Motor neuron (in vitro differentiated cells): ENCODE measurements at regions not wholly inside any gene's neighbourhood (a gene's known extent, or its start where the extent isn't known, plus 50 kb on each side); places are given as distances from the start of the nearest gene placed in this dataset.

ENCODE experiments used
- ATAC-seq, 8 experiments: fragments of 200-7000 bp; cut with Tn5 transposase; replicated peaks in 6 of 8; 2 replicates each; pipeline ENCODE4 v1.8.0; 2021; ENCODE audit warnings: mild to moderate bottlenecking in 8 of 8, moderate library complexity in 8 of 8
- H3K27ac ChIP-seq, 2 donors: fragments of 250-450 bp; sonication (Bioruptor Pico); 2 replicates each; pipeline ENCODE4 v1.9.0; 2021; ENCODE audit warnings: antibody characterized with exemption in 2 of 2, mild to moderate bottlenecking in 2 of 2, moderate library complexity in 1 of 2
- H3K4me1 ChIP-seq, 2 donors: fragments of 250-450 bp; sonication (Bioruptor Pico); replicated peaks in 1 of 2; 2 replicates each; pipeline ENCODE4 v1.6.1; 2021; ENCODE audit warnings: antibody characterized with exemption in 2 of 2, mild to moderate bottlenecking in 2 of 2, moderate library complexity in 1 of 2
- H3K4me3 ChIP-seq, 5 donors: fragments of 250-450 bp; sonication (Bioruptor Pico); 2 replicates each; pipeline ENCODE4 v1.9.0; 2021; ENCODE audit warnings: antibody characterized with exemption in 5 of 5, mild to moderate bottlenecking in 5 of 5, moderate library complexity in 4 of 5
- WGBS, 10 experiments: fragments of 450-650 bp; shearing (Covaris generic); methylation state at CpG; one replicate each; pipeline ENCODE4 v1.0.0; 2022; 5-methylcytosine and 5-hydroxymethylcytosine counted together
- in situ Hi-C, 9 experiments: fragments of 400-800 bp; cut with MboI; loops; one replicate each; pipeline ENCODE4 v1.15.0; 2021; ENCODE audit warnings: low sequenced_read_pairs in 9 of 9, low pct_unique_long_range_greater_than_20kb in 2 of 9; ENCODE audit not compliant: unreplicated experiment in 9 of 9

GRCh38 chr20:24317224-24317623 lies 152.2 kb upstream of the SYNDIG1 start:
- Histone ChIP-seq H3K4me3 (no peak overlapping the region), H3K4me1 (peaks cover 0 to 6% of the 10 kb centered on the region in 2 donors), H3K27ac (no peak overlapping the region)
- ATAC-seq, result peak in 1 of 8 experiments; percentile 7
- in situ Hi-C loops, result no loop called here
- whole genome bisulfite sequencing, 10 experiments, result 40 to 100% (median 72%) methylated on average over 1 to 5 of the region's 5 CpGs; no CpG with 5 or more reads in 1 of the 10 experiments

DNA sequence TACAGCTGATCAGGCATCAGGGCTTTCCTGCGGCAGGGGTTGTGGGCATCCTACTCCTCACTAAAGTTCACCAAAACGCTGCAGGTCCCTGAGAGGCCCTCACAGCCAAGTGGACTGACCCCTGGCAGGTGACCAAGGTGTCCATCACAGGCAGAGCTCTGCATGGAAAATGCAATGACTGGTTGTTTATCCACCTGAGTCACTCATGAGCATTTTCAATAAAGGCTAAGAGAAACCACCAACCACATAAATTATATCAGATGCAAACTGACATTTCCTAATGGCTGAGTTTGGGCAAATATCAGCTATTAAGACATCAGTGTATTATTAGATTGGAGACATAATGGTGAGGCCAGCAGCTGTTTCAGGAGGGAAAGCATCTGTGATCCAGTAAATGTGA lies 152.7 kb upstream of the SYNDIG1 start:
- WGBS, 10 experiments, result 0% methylated on average over 1 of the region's 2 CpGs; no CpG with 5 or more reads in 9 of the 10 experiments
- Histone ChIP-seq H3K27ac (no peak overlapping the region), H3K4me3 (no peak overlapping the region), H3K4me1 (peaks cover 0 to 1% of the 10 kb centered on the region in 2 donors)
- peak in 5 of 8 experiments; percentile 12 to 66 (median 27) for ATAC-seq
- in situ Hi-C loops, result no loop called here

DNA sequence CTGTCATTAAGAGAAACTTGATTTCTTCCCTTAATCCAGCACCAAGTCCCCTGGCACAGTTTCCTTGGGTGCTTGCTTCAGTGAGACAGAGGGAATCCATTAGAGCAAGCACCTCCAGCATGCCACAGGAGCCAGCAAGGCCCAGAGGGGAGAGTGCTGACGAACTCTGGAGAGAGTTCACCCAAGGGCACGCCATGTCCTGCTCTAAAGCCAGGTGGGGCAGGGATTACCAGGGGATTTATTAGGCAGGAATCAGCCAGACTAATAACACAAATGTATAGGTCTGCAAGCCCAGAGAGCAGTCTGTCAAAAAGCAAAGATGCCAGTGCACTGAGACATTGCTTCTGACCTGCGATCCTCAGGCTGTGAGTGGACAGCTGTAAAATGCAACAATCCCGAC lies 155.4 kb upstream of the SYNDIG1 start:
- WGBS, 10 experiments, result 29 to 100% (median 80%) methylated on average over 1 to 3 of the region's 4 CpGs; no CpG with 5 or more reads in 5 of the 10 experiments
- H3K27ac ChIP-seq, result no peak overlapping the region
- H3K4me1 ChIP-seq, result no peaks in the 10 kb centered on the region
- H3K4me3 ChIP-seq, result no peak overlapping the region
- in situ Hi-C loops, result no loop called here
- no peak for ATAC-seq

- in situ Hi-C loops, result no loop called here
- no peak overlapping the region for H3K4me3 ChIP-seq
- H3K27ac ChIP-seq, result no peak overlapping the region
- 5 to 100% (median 60%) methylated on average over 2 of the region's 2 CpGs; no CpG with 5 or more reads in 1 of the 10 experiments for WGBS, 10 experiments
- peaks cover 0 to under 1% of the 10 kb centered on the region in 2 donors for H3K4me1 ChIP-seq
- ATAC-seq, result no peak
Measured at GRCh38 chr20:24309596-24309995, 159.8 kb upstream of the SYNDIG1 start.

GRCh38 chr20:24305371-24305770 lies 164.1 kb upstream of the SYNDIG1 start:
- Histone ChIP-seq H3K4me3 (no peak overlapping the region), H3K27ac (no peak overlapping the region), H3K4me1 (peaks cover 5% of the 10 kb centered on the region in 2 donors)
- 8 to 94% (median 76%) methylated on average over 1 to 5 of the region's 6 CpGs; no CpG with 5 or more reads in 2 of the 10 experiments for WGBS, 10 experiments
- no peak for ATAC-seq
- in situ Hi-C loops, result no loop called here

- in situ Hi-C loops, result no loop called here
Measured at GRCh38 chr20:24304291-24304690, 165.1 kb upstream of the SYNDIG1 start.

DNA sequence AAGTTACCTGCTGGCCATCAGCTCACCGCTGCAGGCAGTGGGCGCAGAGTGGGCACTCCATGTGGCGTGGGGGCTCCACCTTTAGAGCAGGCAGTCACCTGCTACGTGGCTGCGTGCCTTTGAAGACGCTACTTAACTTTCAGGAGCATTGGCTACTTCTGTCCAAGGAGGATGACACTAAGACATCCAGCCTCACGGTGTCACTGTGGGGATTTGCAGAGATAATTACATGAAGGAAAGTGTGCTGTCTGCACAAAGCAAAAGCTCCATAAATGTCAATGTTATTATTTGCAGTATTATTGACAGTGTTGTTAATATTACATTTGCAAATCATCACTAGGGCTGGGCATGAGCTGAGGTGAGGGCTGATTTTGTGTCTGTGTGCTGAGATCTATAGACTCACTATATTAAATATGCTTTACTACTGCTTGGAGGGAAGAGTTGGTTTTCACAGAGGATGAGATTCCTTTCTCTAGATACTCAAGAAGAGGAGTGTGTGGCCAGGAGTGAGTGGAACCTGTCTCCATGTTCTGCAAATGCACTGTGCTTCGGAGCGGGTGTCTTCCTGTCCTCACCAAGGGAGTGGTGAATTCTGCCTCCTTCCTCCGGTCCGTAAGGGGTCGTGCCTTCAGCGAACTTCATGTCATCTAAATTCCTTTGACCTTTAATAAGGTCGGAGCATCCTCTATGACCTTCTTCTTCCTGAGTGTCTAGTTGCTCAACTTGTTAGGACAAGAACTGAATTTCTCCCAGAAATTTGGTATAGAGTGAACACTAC lies 165.8 kb upstream of the SYNDIG1 start:
- peaks cover 5 to 9% of the 10 kb centered on the region in 2 donors for H3K4me1 ChIP-seq
- H3K27ac ChIP-seq, result no peak overlapping the region
- ATAC-seq, result peak in 5 of 8 experiments; percentile 45 to 63 (median 48)
- no peak overlapping the region for H3K4me3 ChIP-seq
- in situ Hi-C loops, result no loop called here
- 28 to 100% (median 83%) methylated on average over 1 to 14 of the region's 14 CpGs for WGBS, 10 experiments

More at GRCh38 chr20:24304291-24304690, 165.1 kb upstream of the SYNDIG1 start:
- 0 to 75% (median 43%) methylated on average over 1 to 2 of the region's 2 CpGs for WGBS, 10 experiments
- peaks cover 5% of the 10 kb centered on the region in 2 donors for H3K4me1 ChIP-seq
- ATAC-seq, result peak in 3 of 8 experiments; percentile 24 to 44 (median 41)
- no peak overlapping the region for H3K27ac ChIP-seq
- no peak overlapping the region for H3K4me3 ChIP-seq

DNA sequence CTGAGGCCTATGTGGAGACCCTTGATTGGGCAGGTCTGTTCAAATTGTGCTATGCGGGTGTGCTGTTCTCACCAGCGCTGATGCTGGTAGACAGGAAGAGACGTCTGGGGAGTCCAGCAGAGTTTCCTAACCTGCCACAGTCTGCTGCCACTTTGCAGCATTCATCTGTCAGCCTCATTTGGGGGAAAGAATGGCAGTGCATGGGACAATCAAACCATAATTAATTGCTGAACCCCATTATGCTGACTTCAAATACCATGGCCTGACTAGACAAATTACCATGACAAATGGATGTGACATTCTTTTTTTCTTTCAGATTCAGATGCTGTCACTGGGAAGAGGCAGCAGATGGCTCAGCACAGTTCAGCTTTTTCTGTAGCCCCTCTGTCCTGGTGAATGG lies 171.4 kb upstream of the SYNDIG1 start:
- peaks cover 17 to 23% of the 10 kb centered on the region in 2 donors for H3K4me1 ChIP-seq
- no peak overlapping the region for H3K27ac ChIP-seq
- H3K4me3 ChIP-seq, result no peak overlapping the region
- 20 to 40% (median 38%) methylated on average over 2 to 3 of the region's 3 CpGs; no CpG with 5 or more reads in 7 of the 10 experiments for WGBS, 10 experiments
- peak in 5 of 8 experiments; percentile 44 to 88 (median 73) for ATAC-seq
- in situ Hi-C loops, result no loop called here

GRCh38 chr20:24296477-24297261 lies 172.8 kb upstream of the SYNDIG1 start:
- no peak overlapping the region for H3K4me3 ChIP-seq
- H3K27ac ChIP-seq, result no peak overlapping the region
- peaks cover 17 to 23% of the 10 kb centered on the region in 2 donors for H3K4me1 ChIP-seq
- ATAC-seq, result peak in 5 of 8 experiments; percentile 53 to 88 (median 65)
- in situ Hi-C loops, result no loop called here
- 17 to 80% (median 64%) methylated on average over 2 to 5 of the region's 6 CpGs; no CpG with 5 or more reads in 1 of the 10 experiments for WGBS, 10 experiments

- Histone ChIP-seq H3K4me3 (no peak overlapping the region), H3K27ac (no peak overlapping the region), H3K4me1 (no peaks in the 10 kb centered on the region)
- WGBS, 10 experiments, result 29 to 100% (median 93%) methylated on average over 1 to 3 of the region's 3 CpGs; no CpG with 5 or more reads in 1 of the 10 experiments
- peak in 5 of 8 experiments; percentile 47 to 80 (median 67) for ATAC-seq
- in situ Hi-C loops, result no loop called here
Measured at GRCh38 chr20:24291014-24291413, 178.4 kb upstream of the SYNDIG1 start.

- H3K4me1 ChIP-seq, result no peaks in the 10 kb centered on the region
- no peak overlapping the region for H3K27ac ChIP-seq
- ATAC-seq, result peak in 1 of 8 experiments; percentile 11
- no peak overlapping the region for H3K4me3 ChIP-seq
- in situ Hi-C loops, result no loop called here
- WGBS, 10 experiments, result 30 to 100% (median 76%) methylated on average over 1 to 7 of the region's 7 CpGs
Measured at GRCh38 chr20:24289737-24290481, 179.5 kb upstream of the SYNDIG1 start.

- H3K4me1 ChIP-seq, result no peaks in the 10 kb centered on the region
- 3 to 100% (median 82%) methylated on average over 1 to 5 of the region's 5 CpGs; no CpG with 5 or more reads in 1 of the 10 experiments for WGBS, 10 experiments
- ATAC-seq, result peak in 1 of 8 experiments; percentile 40
- H3K27ac ChIP-seq, result no peak overlapping the region
- H3K4me3 ChIP-seq, result no peak overlapping the region
- in situ Hi-C loops, result no loop called here
Measured at GRCh38 chr20:24283186-24283585, 186.2 kb upstream of the SYNDIG1 start.
